GM19099 (cell line): ENCODE measurements at regions not wholly inside any gene's neighbourhood (a gene's known extent, or its start where the extent isn't known, plus 50 kb on each side); places are given as distances from the start of the nearest gene placed in this dataset.

Source experiments
- POLR2A ChIP-seq: IDR thresholded peaks from 3 replicates; pipeline ENCODE4 v1.6.1; 2011; ENCODE audit warnings: low read depth; ENCODE audit not compliant: insufficient read length; ENCODE audit errors: extremely low read depth

GRCh38 chr4:81599742-81600380 is 128.2 kb upstream of the RASGEF1B start:
- TF ChIP-seq POLR2A: no peak

DNA sequence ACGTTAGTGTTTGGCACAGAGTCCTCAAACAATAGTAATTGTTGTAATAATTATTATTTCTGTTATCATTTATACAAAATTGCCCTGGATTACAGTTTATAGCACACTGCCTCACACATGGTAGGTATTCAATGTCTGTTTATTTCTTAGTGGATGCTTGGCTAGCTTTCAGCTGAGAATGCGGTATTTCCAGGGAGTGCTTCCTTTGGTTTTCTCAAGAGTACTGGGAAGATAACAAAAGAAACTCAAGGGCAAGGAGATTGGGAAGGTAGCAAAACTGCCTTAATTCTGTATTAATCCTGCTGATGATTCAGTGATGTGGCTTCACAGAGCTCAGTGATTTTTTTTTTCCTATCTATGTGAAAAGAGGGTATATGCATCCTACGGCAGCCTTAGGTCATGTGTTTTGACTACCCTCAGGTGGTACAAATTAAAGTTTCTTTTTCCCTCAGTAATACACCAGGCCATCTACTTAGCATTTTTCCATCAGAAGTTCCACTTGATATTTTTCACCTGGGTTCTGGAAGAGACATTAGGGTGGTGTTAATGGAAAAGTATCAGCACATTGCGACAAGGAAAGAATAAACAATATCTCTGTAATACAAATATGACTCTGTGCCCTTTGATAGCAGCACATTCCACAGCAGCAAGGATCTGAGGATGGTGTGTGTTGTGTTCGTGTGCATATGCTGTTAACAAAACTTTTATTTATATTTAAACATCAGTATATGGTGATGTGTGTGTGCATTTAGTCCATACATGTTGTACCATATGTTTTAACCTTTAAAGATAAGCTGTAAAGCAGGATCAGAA is 124.3 kb upstream of the RASGEF1B start:
- no peak for TF ChIP-seq POLR2A

DNA sequence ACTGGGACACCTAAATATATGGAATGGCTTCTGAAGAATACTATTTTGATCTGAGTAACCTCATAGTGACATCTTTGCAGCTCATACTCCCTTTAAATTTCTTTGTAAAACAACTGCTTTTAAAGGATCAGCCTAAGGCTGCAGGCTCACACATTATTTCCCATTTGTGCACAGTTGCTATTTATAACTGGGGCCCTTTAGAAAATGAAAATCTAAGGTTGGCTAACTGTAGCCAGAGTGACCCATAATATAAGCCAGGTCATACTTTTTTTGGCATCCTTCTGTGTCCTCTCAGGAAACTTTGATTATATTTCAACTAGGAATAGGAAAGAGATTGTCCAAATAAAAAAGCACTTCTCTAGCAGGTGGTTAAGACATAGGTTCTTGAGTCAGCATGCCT is 123.6 kb upstream of the RASGEF1B start:
- TF ChIP-seq POLR2A: no peak

DNA sequence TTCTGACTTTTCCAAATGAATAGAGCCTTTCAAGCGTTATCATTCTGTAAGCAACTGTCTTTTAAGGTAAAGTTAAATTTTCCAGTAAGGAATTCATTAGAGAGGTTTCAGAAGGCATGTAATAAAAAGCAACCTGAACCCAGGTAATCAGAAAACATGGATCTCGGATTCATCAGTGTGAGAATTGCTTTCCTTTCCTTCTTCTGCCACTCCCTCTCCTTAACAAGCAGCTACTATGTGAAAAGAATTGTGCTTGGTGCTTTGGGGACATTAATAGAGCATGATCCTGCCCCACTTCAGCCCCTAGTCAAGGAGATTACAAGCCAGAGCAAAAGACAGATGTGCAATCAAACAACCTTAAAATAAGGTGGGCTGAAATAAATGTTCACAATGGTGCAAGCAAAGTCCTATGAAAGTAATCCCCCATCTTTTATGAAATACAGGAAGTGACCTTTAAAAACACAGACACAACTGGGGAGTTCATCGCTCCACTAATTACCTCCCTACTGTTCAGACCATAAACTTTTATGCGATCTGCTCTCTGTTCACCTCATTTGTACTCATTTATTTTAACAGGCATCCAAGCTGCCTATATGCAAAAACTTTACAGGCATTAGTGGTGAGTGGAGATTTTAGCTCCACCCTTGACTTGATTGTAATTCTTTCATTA is 122.9 kb upstream of the RASGEF1B start:
- no peak for TF ChIP-seq POLR2A

- no peak for TF ChIP-seq POLR2A
Measured at GRCh38 chr4:81592701-81593100, 121.0 kb upstream of the RASGEF1B start.

- TF ChIP-seq POLR2A: no peak
Measured at GRCh38 chr4:81590596-81590995, 118.9 kb upstream of the RASGEF1B start.

- TF ChIP-seq POLR2A: no peak
Measured at GRCh38 chr4:81589262-81589661, 117.6 kb upstream of the RASGEF1B start.

GRCh38 chr4:81586706-81587105 is 115.0 kb upstream of the RASGEF1B start:
- no peak for TF ChIP-seq POLR2A

DNA sequence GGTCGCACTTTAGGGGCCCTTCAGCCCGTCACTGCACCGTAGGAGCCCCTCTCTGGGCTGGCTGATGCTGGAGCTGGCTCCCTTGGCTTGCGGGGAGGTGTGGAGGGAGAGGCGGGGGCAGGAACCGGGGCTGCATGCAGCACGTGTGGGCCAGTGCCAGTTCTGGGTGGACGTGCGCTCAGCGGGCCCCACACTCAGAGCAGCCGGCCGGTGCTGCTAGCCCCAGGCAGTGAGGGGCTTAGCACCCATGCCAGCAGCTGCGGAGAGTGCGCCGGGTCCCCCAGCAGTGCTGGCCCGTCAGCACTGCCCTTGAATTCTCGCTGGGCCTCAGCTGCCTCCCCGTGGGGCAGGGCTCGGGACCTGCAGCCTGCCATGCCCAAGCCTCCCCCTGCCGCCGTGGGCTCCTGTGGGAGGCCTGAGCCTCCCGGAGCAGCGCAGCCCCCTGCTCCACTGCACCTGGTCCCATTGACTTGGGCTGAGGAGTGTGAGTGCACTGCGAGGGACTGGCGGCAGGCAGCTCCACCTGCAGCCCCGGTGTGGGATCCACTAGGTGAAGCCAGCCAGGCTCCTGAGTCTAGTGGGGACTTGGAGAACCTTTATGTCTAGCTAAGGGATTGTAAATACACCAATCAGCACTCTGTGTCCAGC is 108.8 kb upstream of the RASGEF1B start:
- TF ChIP-seq POLR2A: no peak

- TF ChIP-seq POLR2A: no peak
Measured at GRCh38 chr4:81577392-81577791, 105.7 kb upstream of the RASGEF1B start.

- TF ChIP-seq POLR2A: no peak
Measured at GRCh38 chr4:81574991-81575390, 103.3 kb upstream of the RASGEF1B start.

DNA sequence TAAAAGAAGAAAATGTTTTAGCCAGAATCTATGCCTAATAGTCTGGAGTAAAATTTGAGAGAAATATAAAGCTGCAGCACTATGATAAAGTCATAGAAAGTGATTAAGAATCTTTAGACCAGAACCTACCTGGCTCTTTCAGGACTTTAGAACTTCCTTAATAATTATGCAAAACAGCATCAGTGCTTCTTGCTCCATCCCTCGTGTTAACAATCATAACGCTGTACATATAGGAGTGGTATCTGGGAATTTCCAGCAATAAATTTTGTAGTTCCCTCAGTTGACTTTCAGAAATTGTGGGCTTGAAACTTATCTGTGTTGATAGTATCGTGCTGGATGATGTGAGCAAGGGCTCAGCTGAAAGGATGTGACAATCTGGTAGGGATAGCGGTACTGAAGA is 102.1 kb upstream of the RASGEF1B start:
- no peak for TF ChIP-seq POLR2A

- no peak for TF ChIP-seq POLR2A
Measured at GRCh38 chr4:81572402-81572801, 100.7 kb upstream of the RASGEF1B start.

- no peak for TF ChIP-seq POLR2A
Measured at GRCh38 chr4:81571105-81571504, 99.4 kb upstream of the RASGEF1B start.

DNA sequence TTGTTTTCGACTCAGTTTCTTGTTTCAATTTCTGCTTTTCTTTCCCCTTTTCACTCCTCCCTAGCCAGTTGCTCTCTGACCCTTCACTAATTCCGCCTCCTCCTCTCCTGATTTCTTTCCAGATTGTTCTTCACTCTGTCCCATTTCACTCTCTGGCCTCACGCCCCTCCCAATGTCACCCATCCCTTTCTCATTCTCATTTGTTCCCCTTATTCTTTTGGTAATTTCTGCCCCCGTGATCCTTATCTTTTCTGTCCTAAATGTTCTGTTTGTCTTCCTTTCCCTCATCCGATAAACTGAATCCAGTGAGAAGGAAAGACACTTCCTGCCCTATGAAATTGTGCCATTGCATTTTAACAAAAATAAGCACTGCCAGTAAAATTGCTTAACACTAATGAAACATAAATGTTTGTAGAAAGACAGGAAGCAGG is 94.5 kb upstream of the RASGEF1B start:
- no peak for TF ChIP-seq POLR2A
